ENCODE measurements at regions not wholly inside any gene's neighbourhood (a gene's known extent, or its start where the extent isn't known, plus 50 kb on each side); places are given as distances from the start of the nearest gene placed in this dataset.

DNA sequence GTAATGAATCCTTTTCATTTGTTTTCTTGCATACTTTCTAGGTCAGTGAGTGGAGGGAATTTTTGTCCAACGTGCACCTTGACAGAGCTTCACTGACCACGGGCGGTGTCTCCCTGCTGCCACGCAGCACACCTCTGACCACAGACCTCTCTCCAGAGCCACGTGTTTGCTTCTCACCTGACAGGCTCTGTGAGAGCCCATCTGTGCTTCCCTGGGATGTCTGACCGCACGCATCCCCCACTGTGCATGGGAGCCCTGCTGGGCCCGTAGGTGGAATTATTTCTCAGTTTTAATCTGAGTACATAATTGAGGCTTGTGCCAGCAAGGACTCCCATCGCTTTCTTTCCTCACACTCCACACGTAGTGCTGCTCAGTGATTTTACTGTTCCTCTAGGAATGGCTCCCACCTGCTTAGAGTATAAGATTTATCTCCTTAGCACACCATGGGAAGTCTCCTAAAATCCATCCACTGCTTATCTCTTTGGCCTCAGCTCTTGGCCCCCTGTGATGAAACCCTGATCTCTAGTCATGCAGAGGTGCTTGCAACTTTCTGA lies 482.6 kb downstream of the TSN start:
- CTCF ChIA-PET: no interaction called here
- TF ChIP-seq, protein P1, sequence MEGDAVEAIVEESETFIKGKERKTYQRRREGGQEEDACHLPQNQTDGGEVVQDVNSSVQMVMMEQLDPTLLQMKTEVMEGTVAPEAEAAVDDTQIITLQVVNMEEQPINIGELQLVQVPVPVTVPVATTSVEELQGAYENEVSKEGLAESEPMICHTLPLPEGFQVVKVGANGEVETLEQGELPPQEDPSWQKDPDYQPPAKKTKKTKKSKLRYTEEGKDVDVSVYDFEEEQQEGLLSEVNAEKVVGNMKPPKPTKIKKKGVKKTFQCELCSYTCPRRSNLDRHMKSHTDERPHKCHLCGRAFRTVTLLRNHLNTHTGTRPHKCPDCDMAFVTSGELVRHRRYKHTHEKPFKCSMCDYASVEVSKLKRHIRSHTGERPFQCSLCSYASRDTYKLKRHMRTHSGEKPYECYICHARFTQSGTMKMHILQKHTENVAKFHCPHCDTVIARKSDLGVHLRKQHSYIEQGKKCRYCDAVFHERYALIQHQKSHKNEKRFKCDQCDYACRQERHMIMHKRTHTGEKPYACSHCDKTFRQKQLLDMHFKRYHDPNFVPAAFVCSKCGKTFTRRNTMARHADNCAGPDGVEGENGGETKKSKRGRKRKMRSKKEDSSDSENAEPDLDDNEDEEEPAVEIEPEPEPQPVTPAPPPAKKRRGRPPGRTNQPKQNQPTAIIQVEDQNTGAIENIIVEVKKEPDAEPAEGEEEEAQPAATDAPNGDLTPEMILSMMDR (conservative IDR thresholded peaks at IDR 0.05; ENCODE audit: low read depth): no peak
- no peak overlapping the region for H3K27ac ChIP-seq
- POLR2A ChIA-PET (ENCODE audit: low non-redundant PET): no interaction called here
- DNase-seq (ENCODE audit: low spot score): no peak

DNA sequence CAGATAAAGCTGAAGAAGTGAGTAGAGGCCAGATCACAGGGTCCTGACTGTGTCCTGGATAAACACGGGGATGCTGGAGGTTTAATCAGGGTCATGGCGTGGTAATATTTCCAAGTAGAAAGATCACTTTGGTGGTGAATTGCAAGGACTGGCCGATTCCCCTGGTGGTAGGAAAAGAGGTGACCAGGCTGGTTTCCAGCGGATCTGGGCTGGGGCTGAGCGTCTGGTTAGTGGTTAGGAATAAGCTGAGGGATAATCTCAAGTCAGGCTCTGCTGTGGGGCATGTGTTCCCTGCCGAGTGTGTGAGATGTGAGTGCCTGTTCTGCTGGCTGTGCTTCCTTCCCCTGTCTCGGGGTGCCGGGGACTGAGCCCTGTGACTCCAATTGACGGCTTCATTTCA lies 484.0 kb downstream of the TSN start:
- CTCF ChIA-PET: no interaction called here

DNA sequence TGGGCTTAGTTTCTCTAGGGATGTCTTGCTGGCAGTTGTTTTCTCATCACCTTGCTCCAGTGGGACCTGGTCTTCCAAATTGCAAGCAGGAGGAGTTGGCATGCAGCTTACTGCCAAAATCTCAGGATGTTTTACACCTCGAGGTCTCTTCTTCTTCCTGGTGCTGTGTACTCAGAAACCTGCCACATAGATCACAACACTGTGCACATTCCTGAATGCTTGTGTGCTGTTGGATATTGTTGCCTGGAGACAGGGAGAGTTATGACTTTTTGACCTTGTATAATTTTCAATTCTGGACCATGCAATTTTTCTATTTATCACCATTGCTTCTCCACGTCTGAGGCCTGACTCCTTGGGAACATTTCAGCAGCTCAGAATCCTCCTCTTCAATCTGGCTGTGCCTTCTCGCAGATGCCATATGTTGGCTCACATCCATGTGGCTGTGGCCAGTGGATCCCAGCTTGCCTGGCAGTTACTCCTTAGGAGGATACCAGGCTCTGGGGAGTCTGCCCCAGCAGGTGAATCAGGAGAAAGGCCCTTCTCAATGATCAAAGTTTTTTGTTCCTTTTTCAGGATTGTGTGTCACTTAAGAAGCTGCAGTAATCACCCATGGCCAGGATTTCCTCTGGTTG lies 489.3 kb downstream of the TSN start:
- ChIA-PET CTCF (interaction anchor here (0.7 kb wide), 1 partner anchor 10 kb away, joined by 3 read pairs; no protein-coding TSS in a partner anchor), POLR2A (ENCODE audit: low non-redundant PET) (no interaction called here)
- TF ChIP-seq, protein P1 (conservative IDR thresholded peaks at IDR 0.05; ENCODE audit: low read depth): no peak
- no peak for DNase-seq (ENCODE audit: low spot score)
- H3K27ac ChIP-seq: no peak overlapping the region

More for the DNA sequence above, 484.0 kb downstream of the TSN start:
- TF ChIP-seq, protein P1 (conservative IDR thresholded peaks at IDR 0.05; ENCODE audit: low read depth): no peak
- no peak overlapping the region for H3K27ac ChIP-seq
- POLR2A ChIA-PET (ENCODE audit: low non-redundant PET): no interaction called here
- DNase-seq (ENCODE audit: low spot score): no peak

DNA sequence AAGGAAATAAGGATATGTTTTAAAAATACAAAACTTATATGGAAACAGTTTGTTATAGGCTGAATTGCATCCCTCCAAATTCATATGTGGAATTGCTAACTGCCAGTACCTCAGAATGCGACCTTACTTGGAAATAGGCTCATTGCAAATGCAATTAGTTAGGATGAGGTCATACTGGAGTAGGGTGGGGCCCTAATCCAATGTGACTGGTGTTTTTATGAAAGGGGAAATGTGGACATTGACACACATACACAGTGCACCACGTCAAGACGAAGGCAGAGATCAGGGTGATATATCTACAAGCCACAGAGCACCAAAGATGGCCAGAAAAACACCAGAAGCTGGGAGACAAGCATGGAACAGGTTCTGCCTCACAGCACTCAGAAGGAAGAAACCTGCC lies 494.2 kb downstream of the TSN start:
- TF ChIP-seq, protein P1 (conservative IDR thresholded peaks at IDR 0.05; ENCODE audit: low read depth): no peak
- no peak for DNase-seq (ENCODE audit: low spot score)

DNA sequence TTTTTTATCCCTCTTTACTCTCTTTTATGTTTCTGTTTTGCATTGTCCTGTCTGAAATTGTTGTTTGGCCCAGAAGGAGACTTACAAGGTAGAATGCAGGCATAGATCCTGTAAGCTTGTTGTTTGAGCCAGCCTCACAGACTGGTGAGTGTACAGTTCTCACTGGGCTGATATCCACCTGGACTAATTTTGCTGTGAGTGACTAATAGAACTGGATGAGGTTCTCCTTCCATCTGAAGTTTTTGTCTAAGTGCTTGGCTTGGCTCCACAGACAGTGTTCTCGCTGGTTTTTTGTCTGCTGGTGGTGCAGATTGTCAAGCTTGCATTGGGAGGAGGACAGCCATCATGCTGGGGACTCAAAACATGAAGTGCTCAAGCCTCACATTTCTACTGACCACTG lies 495.7 kb downstream of the TSN start:
- ChIA-PET POLR2A (ENCODE audit: low non-redundant PET) (no interaction called here), CTCF (no interaction called here)
- TF ChIP-seq, protein P1 (conservative IDR thresholded peaks at IDR 0.05; ENCODE audit: low read depth): no peak
- no peak for DNase-seq (ENCODE audit: low spot score)
- H3K27ac ChIP-seq: no peak overlapping the region

More for the DNA sequence above, 494.2 kb downstream of the TSN start:
- H3K27ac ChIP-seq: no peak overlapping the region
- CTCF ChIA-PET: no interaction called here
- POLR2A ChIA-PET (ENCODE audit: low non-redundant PET): no interaction called here

DNA sequence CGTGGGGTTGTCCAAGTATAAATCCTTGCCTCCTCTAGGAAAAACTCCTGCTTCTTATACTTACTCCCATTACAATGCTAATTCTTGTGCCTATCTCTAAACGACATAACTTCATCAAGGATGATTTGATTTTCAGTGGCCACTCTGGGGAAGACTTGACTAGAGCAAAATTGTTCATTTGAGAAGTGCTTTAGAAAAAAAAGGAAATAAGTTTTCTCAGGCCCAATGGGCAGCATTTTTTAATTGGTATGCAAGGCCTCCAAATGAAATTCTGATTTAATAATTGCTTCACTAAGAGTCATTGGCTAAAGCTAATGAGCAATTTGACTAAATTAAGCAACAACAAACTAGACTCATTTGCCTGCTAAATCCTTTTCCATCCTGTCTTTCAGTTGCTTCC lies 496.1 kb downstream of the TSN start:
- POLR2A ChIA-PET (ENCODE audit: low non-redundant PET): no interaction called here
- CTCF ChIA-PET: no interaction called here
- TF ChIP-seq, protein P1 (conservative IDR thresholded peaks at IDR 0.05; ENCODE audit: low read depth): no peak
- DNase-seq (ENCODE audit: low spot score): no peak
- H3K27ac ChIP-seq: no peak overlapping the region
